GM12865 (cell line): ENCODE measurements at regions not wholly inside any gene's neighbourhood (a gene's known extent, or its start where the extent isn't known, plus 50 kb on each side); places are given as distances from the start of the nearest gene placed in this dataset.

ENCODE experiments used
- DNase-seq: peaks from one replicate; pipeline ENCODE4 v3.0.0; 2010; ENCODE audit warnings: low read depth
- H3K4me3 ChIP-seq: 2 replicates; pipeline ENCODE4 v1.5.1; 2011; ENCODE audit warnings: mild to moderate bottlenecking, low read depth, low read length, control low read depth
- CTCF ChIP-seq: IDR thresholded peaks from 2 replicates; pipeline ENCODE4 v1.5.1; 2011; ENCODE audit warnings: low read length, control low read depth, low read depth, inconsistent platforms; ENCODE audit not compliant: insufficient read depth; ENCODE audit errors: missing control alignments

- H3K4me3 ChIP-seq: no peak overlapping the region
- TF ChIP-seq CTCF: no peak
- DNase-seq: peak; percentile 15
Observed at GRCh38 chr5:111942661-111943401, 185.8 kb upstream of the NREP start.

GRCh38 chr5:111942201-111942600 lies 185.2 kb upstream of the NREP start:
- peak; percentile 25 for DNase-seq
- H3K4me3 ChIP-seq: no peak overlapping the region
- TF ChIP-seq CTCF: no peak

GRCh38 chr5:111937094-111937493 lies 180.1 kb upstream of the NREP start:
- no peak for DNase-seq
- no peak for TF ChIP-seq CTCF
- no peak overlapping the region for H3K4me3 ChIP-seq

- H3K4me3 ChIP-seq: no peak overlapping the region
- TF ChIP-seq CTCF: no peak
- no peak for DNase-seq
Observed at GRCh38 chr5:111935835-111936234, 178.8 kb upstream of the NREP start.

- H3K4me3 ChIP-seq: no peak overlapping the region
- no peak for TF ChIP-seq CTCF
- DNase-seq: no peak
Observed at GRCh38 chr5:111935009-111935408, 178.0 kb upstream of the NREP start.

- no peak for TF ChIP-seq CTCF
- DNase-seq: no peak
- H3K4me3 ChIP-seq: no peak overlapping the region
Observed at GRCh38 chr5:111934511-111934910, 177.5 kb upstream of the NREP start.

- DNase-seq: no peak
- H3K4me3 ChIP-seq: no peak overlapping the region
- TF ChIP-seq CTCF: no peak
Observed at GRCh38 chr5:111933086-111933485, 176.1 kb upstream of the NREP start.
